Pancreas (tissue), 10 donors: ENCODE measurements at regions not wholly inside any gene's neighbourhood (a gene's known extent, or its start where the extent isn't known, plus 50 kb on each side); places are given as distances from the start of the nearest gene placed in this dataset.
"Not testable (repeated sequence)": the region's sequence is repeated elsewhere in the genome, so short reads cannot be mapped to it uniquely, and the experiment has no call there.

Source experiments
- ATAC-seq, 4 donors: fragments of 200-7000 bp; cut with Tn5 transposase; one replicate each; pipeline versions ENCODE4 v1.8.0 to v1.9.1; 2020; ENCODE audit warnings: mild to moderate bottlenecking in 4 of 4, moderate library complexity in 4 of 4
- DNase-seq, 6 donors: peaks; one replicate each; pipeline ENCODE4 v3.0.0-alpha.2; 2020
- FAIRE-seq: peaks from 2 replicates; lab custom pipeline; 2012; peaks lifted over from hg19 to GRCh38; lab: Jason Lieb, UNC
- H3K27ac ChIP-seq, 4 donors: fragments of 200-600 bp; sonication (generic); 1 replicate in 3 of 4; 2 replicates in 1 of 4; pipeline versions ENCODE4 v1.5.0 to v1.8.0; 2020
- H3K27me3 ChIP-seq, 4 donors: fragments of 200-600 bp; one replicate each; pipeline ENCODE4 v1.8.0; 2021
- H3K36me3 ChIP-seq, 3 donors: fragments of 200-600 bp; sonication (generic) in 1 of 3; one replicate each; pipeline versions ENCODE4 v1.5.0 to v1.8.0; 2020 to 2021
- H3K4me1 ChIP-seq, 3 donors: fragments of 200-600 bp; one replicate each; pipeline ENCODE4 v1.8.0; 2021
- H3K4me3 ChIP-seq, 4 donors: fragments of 200-600 bp; sonication (generic) in 2 of 4; one replicate each; pipeline versions ENCODE4 v1.5.0 to v1.8.0; 2020 to 2021
- H3K9me3 ChIP-seq, 4 donors: fragments of 200-600 bp; one replicate each; pipeline ENCODE4 v1.8.0; 2021
- CTCF ChIP-seq, 4 donors: fragments of 200-600 bp; sonication (generic) in 3 of 4; IDR thresholded peaks; one replicate each; pipeline versions ENCODE4 v1.5.0 to v1.8.0; 2021; ENCODE audit warnings: antibody characterized with exemption in 4 of 4
- WGBS, 2 donors: extraction: QIAGEN DNeasy Blood & Tissue Kit; methylation state at CpG; one replicate each; pipeline ENCODE4 v1.1.7; 2013; 5-methylcytosine and 5-hydroxymethylcytosine counted together
- intact Hi-C, 3 donors: fragments of 100-400 bp; cut with DNase I; formaldehyde crosslinking; loops; one replicate each; pipeline versions ENCODE4 v1.11.1 to v1.14.2; 2022
- donor health status: healthy with polysubstance abuse.
- donor health status: DM: no; HTN: no; CAD: no; lungs with moderate emphysema.
- donor health status: DM: no; HTN: no; CAD: no.
- donor health status: control.
- donor health status: control.
- donor health status: Bipolar disorder and iron deficiency.
- donor health status: DM: yes; HTN: yes; CAD: no.
- donor health status: DM: no; HTN: no; CAD: no.
- donor health status: DM: no; HTN: no; CAD: no.
- donor health status: DM: yes; HTN: yes; CAD: no.

GRCh38 chr12:89151536-89151935, 200.8 kb downstream of the DUSP6 start:
- 86 to 87% methylated on average over 1 of the region's 1 CpG for WGBS, 2 donors
- no peak for DNase-seq
- Histone ChIP-seq H3K27ac (no peak overlapping the region), H3K36me3 (no peaks in the 10 kb centered on the region), H3K4me3 (no peak overlapping the region), H3K4me1 (no peaks in the 10 kb centered on the region), H3K9me3 (no peaks in the 10 kb centered on the region), H3K27me3 (no peaks in the 10 kb centered on the region)
- intact Hi-C loops, result no loop called here
- FAIRE-seq, result no peak
- no peak for ATAC-seq
- no peak for TF ChIP-seq CTCF (IDR thresholded peaks at IDR 0.05)

DNA sequence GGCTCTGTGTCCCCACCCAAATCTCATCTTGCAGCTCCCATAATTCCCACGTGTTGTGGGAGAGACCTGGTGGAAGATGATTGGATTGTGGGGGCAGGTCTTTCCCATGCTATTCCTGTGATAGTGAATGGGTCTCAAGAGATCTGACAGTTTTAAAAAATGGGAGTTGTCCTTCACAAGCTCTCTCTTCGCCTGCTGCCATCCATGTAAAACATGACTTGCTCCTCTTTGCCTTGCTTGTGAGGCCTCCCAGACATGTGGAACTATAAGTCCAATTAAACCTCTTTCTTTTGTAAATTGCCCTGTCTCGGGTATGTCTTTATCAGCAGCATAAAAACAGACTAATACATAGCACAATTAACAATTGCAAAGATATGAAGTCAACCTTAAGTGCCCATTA, 201.5 kb downstream of the DUSP6 start:
- DNase-seq, ATAC-seq, H3K36me3 ChIP-seq, H3K9me3 ChIP-seq, FAIRE-seq, H3K4me1 ChIP-seq, H3K27me3 ChIP-seq, H3K4me3 ChIP-seq, intact Hi-C loops, H3K27ac ChIP-seq: not testable (repeated sequence)
- WGBS, 2 donors, result 76 to 77% methylated on average over 3 of the region's 3 CpGs

DNA sequence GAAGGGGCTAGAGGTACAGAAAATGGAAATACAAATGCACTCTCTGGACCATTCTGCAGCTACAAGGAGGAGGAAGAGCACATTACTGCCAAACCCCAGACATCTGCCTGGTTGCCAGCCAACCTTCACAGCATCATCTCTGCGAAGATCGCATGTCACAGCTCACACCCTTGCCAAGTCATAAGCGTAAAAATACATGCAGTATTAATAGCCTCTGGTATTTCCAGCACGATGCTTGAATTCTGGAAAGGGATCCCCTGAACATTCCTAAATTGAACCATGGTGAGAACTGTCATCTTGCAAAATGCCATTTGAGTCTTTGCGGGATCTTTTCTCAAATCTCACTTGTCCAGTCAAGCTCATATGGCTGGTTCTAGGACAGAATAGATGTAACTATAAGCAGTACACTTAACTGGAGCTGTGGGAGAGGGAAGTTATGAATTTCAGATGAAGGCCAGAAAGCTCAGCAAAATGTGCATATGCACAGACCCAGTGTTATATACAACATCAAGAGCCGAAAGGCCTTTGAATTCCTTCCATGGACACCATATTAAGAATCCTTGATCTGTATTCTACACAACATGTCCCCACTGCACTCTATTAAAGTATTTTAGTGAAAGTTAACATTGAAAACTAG, 211.6 kb downstream of the DUSP6 start:
- TF ChIP-seq CTCF (IDR thresholded peaks at IDR 0.05), result no peak
- H3K9me3 ChIP-seq, result no peaks in the 10 kb centered on the region
- no peaks in the 10 kb centered on the region for H3K4me1 ChIP-seq
- 85 to 92% methylated on average over 6 of the region's 6 CpGs for WGBS, 2 donors
- no peak overlapping the region for H3K27ac ChIP-seq
- DNase-seq (no peak), FAIRE-seq (no peak), ATAC-seq (no peak)
- H3K36me3 ChIP-seq, result no peaks in the 10 kb centered on the region
- no peaks in the 10 kb centered on the region for H3K27me3 ChIP-seq
- intact Hi-C loops, result no loop called here
- no peak overlapping the region for H3K4me3 ChIP-seq

- 73 to 86% methylated on average over 1 of the region's 1 CpG for WGBS, 2 donors
- no peaks in the 10 kb centered on the region for H3K4me1 ChIP-seq
- H3K4me3 ChIP-seq, result no peak overlapping the region
- TF ChIP-seq CTCF (IDR thresholded peaks at IDR 0.05), result no peak
- intact Hi-C loops, result no loop called here
- ATAC-seq (no peak), FAIRE-seq (no peak), DNase-seq (no peak)
- H3K27ac ChIP-seq, result no peak overlapping the region
- H3K9me3 ChIP-seq, result no peaks in the 10 kb centered on the region
- no peaks in the 10 kb centered on the region for H3K36me3 ChIP-seq
- H3K27me3 ChIP-seq, result no peaks in the 10 kb centered on the region
These were observed 212.2 kb downstream of the DUSP6 start for GRCh38 chr12:89140141-89140540.

GRCh38 chr12:89139390-89139789, 212.9 kb downstream of the DUSP6 start:
- H3K27ac ChIP-seq, result no peak overlapping the region
- 77 to 80% methylated on average over 4 of the region's 4 CpGs for WGBS, 2 donors
- intact Hi-C loops, result no loop called here
- no peak for DNase-seq
- ATAC-seq, result no peak
- H3K4me1 ChIP-seq, result no peaks in the 10 kb centered on the region
- no peak for FAIRE-seq
- H3K36me3 ChIP-seq, result no peaks in the 10 kb centered on the region
- H3K27me3 ChIP-seq, result no peaks in the 10 kb centered on the region
- no peak for TF ChIP-seq CTCF (IDR thresholded peaks at IDR 0.05)
- no peaks in the 10 kb centered on the region for H3K9me3 ChIP-seq
- H3K4me3 ChIP-seq, result no peak overlapping the region
